HEK293 (cell line): ENCODE measurements at regions not wholly inside any gene's neighbourhood (a gene's known extent, or its start where the extent isn't known, plus 50 kb on each side); places are given as distances from the start of the nearest gene placed in this dataset.

Source experiments
- CTCF ChIA-PET: fragments of 350-600 bp; formaldehyde crosslinking; extraction: SDS; loops from one replicate; lab custom pipeline; 2021; ENCODE audit warnings: antibody characterized with exemption; lab: Yijun Ruan, JAX
- POLR2A ChIA-PET: fragments of 300-600 bp; formaldehyde crosslinking; extraction: SDS; loops from one replicate; lab custom pipeline; 2020; ENCODE audit warnings: antibody characterized with exemption, inconsistent platforms; lab: Yijun Ruan, JAX
- H3K27ac ChIP-seq: fragments of 200-500 bp; sonication (Bioruptor generic); 2 replicates; pipeline ENCODE4 v1.5.1; 2014; ENCODE audit warnings: low read depth, low read length, control low read depth, inconsistent platforms; ENCODE audit errors: extremely low read depth
- H3K36me3 ChIP-seq, 2 experiments: fragments of 200-500 bp in 1 of 2; sonication (Bioruptor generic) in 1 of 2; 1 replicate in 1 of 2; 2 replicates in 1 of 2; pipeline ENCODE4 v1.5.1; 2014 to 2017; ENCODE audit warnings: inconsistent platforms in 2 of 2, low read length in 2 of 2; ENCODE audit not compliant: control insufficient read depth in 2 of 2, insufficient read depth in 1 of 2
- H3K4me1 ChIP-seq: fragments of 200-500 bp; sonication (Bioruptor generic); 2 replicates; pipeline ENCODE4 v1.5.1; 2014; ENCODE audit warnings: mild to moderate bottlenecking, low read length, inconsistent platforms; ENCODE audit not compliant: control insufficient read depth, insufficient read depth
- H3K4me3 ChIP-seq: 2 replicates; pipeline ENCODE4 v1.5.1; 2011; ENCODE audit warnings: low read depth, mild to moderate bottlenecking, control low read depth, low read length, moderate library complexity
- H3K9me3 ChIP-seq: fragments of 200-500 bp; sonication (Bioruptor generic); 2 replicates; pipeline ENCODE4 v1.5.1; 2014; ENCODE audit warnings: low read depth, low read length, inconsistent platforms; ENCODE audit not compliant: control insufficient read depth, insufficient read depth
- HOXA7 ChIP-seq: sonication (generic); formaldehyde crosslinking; IDR thresholded peaks from 2 replicates; pipeline ENCODE4 v1.8.1; 2022; ENCODE audit warnings: missing genetic modification reagents, borderline replicate concordance
- MEIS1 ChIP-seq: sonication (generic); formaldehyde crosslinking; IDR thresholded peaks from 2 replicates; pipeline ENCODE4 v1.8.1; 2022; ENCODE audit warnings: missing genetic modification reagents, mild to moderate bottlenecking, borderline replicate concordance
- RBAK ChIP-seq: fragments of 450-650 bp; formaldehyde crosslinking; IDR thresholded peaks from 2 replicates; pipeline ENCODE4 v1.5.1; 2016; ENCODE audit warnings: missing biosample characterization, missing genetic modification characterization
- REPIN1 ChIP-seq: fragments of 450-650 bp; formaldehyde crosslinking; IDR thresholded peaks from 2 replicates; pipeline ENCODE4 v1.5.1; 2017; ENCODE audit warnings: missing biosample characterization, missing genetic modification characterization, low read depth
- SP2 ChIP-seq: fragments of 450-650 bp; formaldehyde crosslinking; IDR thresholded peaks from 2 replicates; pipeline ENCODE4 v1.5.1; 2016; ENCODE audit warnings: missing biosample characterization, missing genetic modification characterization
- SP7 ChIP-seq: fragments of 450-650 bp; formaldehyde crosslinking; IDR thresholded peaks from 2 replicates; pipeline ENCODE4 v1.5.1; 2016; ENCODE audit warnings: missing biosample characterization, missing genetic modification characterization
- TSHZ1 ChIP-seq: fragments of 450-650 bp; formaldehyde crosslinking; IDR thresholded peaks from 2 replicates; pipeline ENCODE4 v1.5.1; 2016; ENCODE audit warnings: missing biosample characterization, missing genetic modification characterization, borderline replicate concordance
- ZBTB20 ChIP-seq: fragments of 450-650 bp; formaldehyde crosslinking; IDR thresholded peaks from 2 replicates; pipeline ENCODE4 v1.5.1; 2016; ENCODE audit warnings: missing biosample characterization, missing genetic modification characterization
- ZBTB7A ChIP-seq: fragments of 450-650 bp; formaldehyde crosslinking; IDR thresholded peaks from 2 replicates; pipeline ENCODE4 v1.5.1; 2016; ENCODE audit warnings: low read depth, missing biosample characterization, missing genetic modification characterization
- ZIC2 ChIP-seq: fragments of 450-650 bp; formaldehyde crosslinking; IDR thresholded peaks from 2 replicates; pipeline ENCODE4 v1.5.1; 2016; ENCODE audit warnings: missing biosample characterization, missing genetic modification characterization
- ZNF112 ChIP-seq: fragments of 450-650 bp; formaldehyde crosslinking; IDR thresholded peaks from 2 replicates; pipeline ENCODE4 v1.5.0; 2017; ENCODE audit warnings: missing biosample characterization, missing genetic modification characterization
- ZNF114 ChIP-seq: fragments of 450-650 bp; formaldehyde crosslinking; IDR thresholded peaks from 2 replicates; pipeline ENCODE4 v1.5.0; 2017; ENCODE audit warnings: missing biosample characterization, missing genetic modification characterization
- ZNF169 ChIP-seq: fragments of 450-650 bp; formaldehyde crosslinking; IDR thresholded peaks from 2 replicates; pipeline ENCODE4 v1.5.1; 2016; ENCODE audit warnings: missing biosample characterization, missing genetic modification characterization
- ZNF302 ChIP-seq: fragments of 450-650 bp; formaldehyde crosslinking; IDR thresholded peaks from 2 replicates; pipeline ENCODE4 v1.5.1; 2016; ENCODE audit warnings: missing biosample characterization, missing genetic modification characterization, low read depth
- ZNF350 ChIP-seq: fragments of 450-650 bp; formaldehyde crosslinking; IDR thresholded peaks from 2 replicates; pipeline ENCODE4 v1.5.0; 2017; ENCODE audit warnings: missing biosample characterization, mild to moderate bottlenecking, missing genetic modification characterization
- ZNF366 ChIP-seq: fragments of 450-650 bp; formaldehyde crosslinking; conservative IDR thresholded peaks from 2 replicates; pipeline ENCODE4 v1.5.1; 2016; ENCODE audit warnings: missing biosample characterization, missing genetic modification characterization
- ZNF416 ChIP-seq: fragments of 450-650 bp; formaldehyde crosslinking; IDR thresholded peaks from 2 replicates; pipeline ENCODE4 v1.5.1; 2016; ENCODE audit warnings: missing biosample characterization, missing genetic modification characterization
- ZNF571 ChIP-seq: fragments of 450-650 bp; formaldehyde crosslinking; IDR thresholded peaks from 2 replicates; pipeline ENCODE4 v1.5.0; 2017; ENCODE audit warnings: missing biosample characterization, missing genetic modification characterization
- ZNF610 ChIP-seq: fragments of 450-650 bp; formaldehyde crosslinking; IDR thresholded peaks from 2 replicates; pipeline ENCODE4 v1.5.1; 2016; ENCODE audit warnings: missing biosample characterization, missing genetic modification characterization, borderline replicate concordance
- ZNF654 ChIP-seq: fragments of 450-650 bp; formaldehyde crosslinking; IDR thresholded peaks from 2 replicates; pipeline ENCODE4 v1.5.1; 2016; ENCODE audit warnings: low read depth, missing biosample characterization, missing genetic modification characterization
- ZNF785 ChIP-seq: fragments of 450-650 bp; formaldehyde crosslinking; IDR thresholded peaks from 2 replicates; pipeline ENCODE4 v1.5.1; 2016; ENCODE audit warnings: missing biosample characterization, missing genetic modification characterization
- ZNF792 ChIP-seq: fragments of 450-650 bp; formaldehyde crosslinking; IDR thresholded peaks from 2 replicates; pipeline ENCODE4 v1.5.1; 2016; ENCODE audit warnings: missing biosample characterization, missing genetic modification characterization
- TF ChIP-seq, protein P1 (sequence below): fragments of 450-650 bp; formaldehyde crosslinking; IDR thresholded peaks from 2 replicates; pipeline ENCODE4 v1.5.1; 2017; ENCODE audit warnings: missing biosample characterization, missing genetic modification characterization
- TF ChIP-seq, protein P2 (sequence below): fragments of 450-650 bp; formaldehyde crosslinking; IDR thresholded peaks from 2 replicates; pipeline ENCODE4 v1.5.1; 2017; ENCODE audit warnings: missing biosample characterization, missing genetic modification characterization
- TF ChIP-seq, protein P3 (sequence below): fragments of 450-650 bp; formaldehyde crosslinking; IDR thresholded peaks from 2 replicates; pipeline ENCODE4 v1.5.1; 2016; ENCODE audit warnings: missing biosample characterization, missing genetic modification characterization

GRCh38 chr3:77906102-77906709, 866.3 kb downstream of the ROBO2 start (continued):
- TF ChIP-seq MEIS1 (CRISPR knock-in tag) (no peak), REPIN1 (no peak)
- TF ChIP-seq, all 188 proteins: peak for 0

- POLR2A ChIA-PET, result no interaction called here
- H3K27ac ChIP-seq, result no peak overlapping the region
- TF ChIP-seq ZNF610 (tag by site-specific recombination) (no peak), ZNF571 (no peak), ZBTB20 (tag by site-specific recombination) (no peak), ZNF114 (tag by site-specific recombination) (no peak), ZBTB7A (tag by site-specific recombination) (no peak), ZNF302 (tag by site-specific recombination) (no peak), ZNF366 (tag by site-specific recombination) (no peak), MEIS1 (CRISPR knock-in tag) (no peak), ZNF654 (tag by site-specific recombination) (no peak), ZNF169 (no peak)
- TF ChIP-seq, protein P1, sequence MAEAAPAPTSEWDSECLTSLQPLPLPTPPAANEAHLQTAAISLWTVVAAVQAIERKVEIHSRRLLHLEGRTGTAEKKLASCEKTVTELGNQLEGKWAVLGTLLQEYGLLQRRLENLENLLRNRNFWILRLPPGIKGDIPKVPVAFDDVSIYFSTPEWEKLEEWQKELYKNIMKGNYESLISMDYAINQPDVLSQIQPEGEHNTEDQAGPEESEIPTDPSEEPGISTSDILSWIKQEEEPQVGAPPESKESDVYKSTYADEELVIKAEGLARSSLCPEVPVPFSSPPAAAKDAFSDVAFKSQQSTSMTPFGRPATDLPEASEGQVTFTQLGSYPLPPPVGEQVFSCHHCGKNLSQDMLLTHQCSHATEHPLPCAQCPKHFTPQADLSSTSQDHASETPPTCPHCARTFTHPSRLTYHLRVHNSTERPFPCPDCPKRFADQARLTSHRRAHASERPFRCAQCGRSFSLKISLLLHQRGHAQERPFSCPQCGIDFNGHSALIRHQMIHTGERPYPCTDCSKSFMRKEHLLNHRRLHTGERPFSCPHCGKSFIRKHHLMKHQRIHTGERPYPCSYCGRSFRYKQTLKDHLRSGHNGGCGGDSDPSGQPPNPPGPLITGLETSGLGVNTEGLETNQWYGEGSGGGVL (tag by site-specific recombination), result no peak
- no peaks in the 10 kb centered on the region for H3K9me3 ChIP-seq
- no peaks in the 10 kb centered on the region for H3K4me1 ChIP-seq
- H3K4me3 ChIP-seq, result no peak overlapping the region
- CTCF ChIA-PET, result no interaction called here
- H3K36me3 ChIP-seq, result no peaks in the 10 kb centered on the region
Measured at GRCh38 chr3:77913524-77914174, 873.8 kb downstream of the ROBO2 start.

DNA sequence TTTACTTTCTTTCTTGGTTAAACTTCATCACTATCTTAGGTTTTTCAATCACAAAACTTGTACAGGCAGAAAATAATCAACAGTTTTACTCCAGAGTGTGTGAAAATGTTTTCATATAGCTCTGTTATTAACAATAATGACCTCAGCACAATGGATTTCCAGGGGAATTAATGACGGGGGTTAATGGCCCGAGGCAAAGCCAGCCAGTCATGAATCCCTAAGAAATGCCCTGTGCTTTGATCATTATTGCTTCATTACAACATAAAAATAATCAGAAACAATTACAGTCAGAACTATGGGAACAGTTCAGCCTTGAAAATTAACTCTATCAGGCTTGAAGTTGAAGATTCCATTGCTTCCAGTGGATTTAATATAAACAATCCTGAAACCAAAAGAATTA, 875.4 kb downstream of the ROBO2 start:
- POLR2A ChIA-PET, result no interaction called here
- CTCF ChIA-PET, result no interaction called here
- Histone ChIP-seq H3K36me3 (no peaks in the 10 kb centered on the region), H3K27ac (no peak overlapping the region), H3K9me3 (no peaks in the 10 kb centered on the region; the same call in 1 of the 2 replicates), H3K4me3 (no peak overlapping the region), H3K4me1 (no peaks in the 10 kb centered on the region)
- no peak for TF ChIP-seq SP7 (tag by site-specific recombination)
- no peak for TF ChIP-seq ZNF114 (tag by site-specific recombination)
- TF ChIP-seq SP2 (tag by site-specific recombination), result no peak
- TF ChIP-seq ZNF416 (tag by site-specific recombination), result no peak
- no peak for TF ChIP-seq ZNF785 (tag by site-specific recombination)
- TF ChIP-seq RBAK, result no peak
- TF ChIP-seq, protein P2, sequence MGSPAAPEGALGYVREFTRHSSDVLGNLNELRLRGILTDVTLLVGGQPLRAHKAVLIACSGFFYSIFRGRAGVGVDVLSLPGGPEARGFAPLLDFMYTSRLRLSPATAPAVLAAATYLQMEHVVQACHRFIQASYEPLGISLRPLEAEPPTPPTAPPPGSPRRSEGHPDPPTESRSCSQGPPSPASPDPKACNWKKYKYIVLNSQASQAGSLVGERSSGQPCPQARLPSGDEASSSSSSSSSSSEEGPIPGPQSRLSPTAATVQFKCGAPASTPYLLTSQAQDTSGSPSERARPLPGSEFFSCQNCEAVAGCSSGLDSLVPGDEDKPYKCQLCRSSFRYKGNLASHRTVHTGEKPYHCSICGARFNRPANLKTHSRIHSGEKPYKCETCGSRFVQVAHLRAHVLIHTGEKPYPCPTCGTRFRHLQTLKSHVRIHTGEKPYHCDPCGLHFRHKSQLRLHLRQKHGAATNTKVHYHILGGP (tag by site-specific recombination), result no peak
- TF ChIP-seq ZNF350 (tag by site-specific recombination), result no peak
- TF ChIP-seq, protein P3, sequence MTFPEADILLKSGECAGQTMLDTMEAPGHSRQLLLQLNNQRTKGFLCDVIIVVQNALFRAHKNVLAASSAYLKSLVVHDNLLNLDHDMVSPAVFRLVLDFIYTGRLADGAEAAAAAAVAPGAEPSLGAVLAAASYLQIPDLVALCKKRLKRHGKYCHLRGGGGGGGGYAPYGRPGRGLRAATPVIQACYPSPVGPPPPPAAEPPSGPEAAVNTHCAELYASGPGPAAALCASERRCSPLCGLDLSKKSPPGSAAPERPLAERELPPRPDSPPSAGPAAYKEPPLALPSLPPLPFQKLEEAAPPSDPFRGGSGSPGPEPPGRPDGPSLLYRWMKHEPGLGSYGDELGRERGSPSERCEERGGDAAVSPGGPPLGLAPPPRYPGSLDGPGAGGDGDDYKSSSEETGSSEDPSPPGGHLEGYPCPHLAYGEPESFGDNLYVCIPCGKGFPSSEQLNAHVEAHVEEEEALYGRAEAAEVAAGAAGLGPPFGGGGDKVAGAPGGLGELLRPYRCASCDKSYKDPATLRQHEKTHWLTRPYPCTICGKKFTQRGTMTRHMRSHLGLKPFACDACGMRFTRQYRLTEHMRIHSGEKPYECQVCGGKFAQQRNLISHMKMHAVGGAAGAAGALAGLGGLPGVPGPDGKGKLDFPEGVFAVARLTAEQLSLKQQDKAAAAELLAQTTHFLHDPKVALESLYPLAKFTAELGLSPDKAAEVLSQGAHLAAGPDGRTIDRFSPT, result no peak
- no peak for TF ChIP-seq ZIC2 (tag by site-specific recombination)
- no peak for TF ChIP-seq ZNF792 (tag by site-specific recombination)
- TF ChIP-seq ZNF112 (tag by site-specific recombination), result no peak
- no peak for TF ChIP-seq HOXA7
- TF ChIP-seq TSHZ1 (tag by site-specific recombination), result no peak
